Neural cell (in vitro differentiated cells): ENCODE measurements at regions not wholly inside any gene's neighbourhood (a gene's known extent, or its start where the extent isn't known, plus 50 kb on each side); places are given as distances from the start of the nearest gene placed in this dataset.

ENCODE experiments used
- H2AFZ ChIP-seq: fragments of 200-600, 300-800 bp; sonication (generic), shearing (Covaris generic); 2 replicates; pipeline ENCODE4 v1.6.0; 2014; ENCODE audit warnings: low read depth, mild to moderate bottlenecking, antibody characterized with exemption, low read length, moderate library complexity
- H3F3A ChIP-seq: fragments of 200-600 bp; shearing (Covaris generic); 2 replicates; pipeline ENCODE4 v1.6.1; 2016; ENCODE audit warnings: mild to moderate bottlenecking, moderate library complexity, mixed read lengths, antibody characterized with exemption, low read length; ENCODE audit not compliant: insufficient read depth, poor library complexity, severe bottlenecking
- H3K27ac ChIP-seq: fragments of 200-600, 300-800 bp; sonication (generic), shearing (Covaris generic); 2 replicates; pipeline ENCODE4 v1.5.1; 2014; ENCODE audit warnings: mild to moderate bottlenecking, low read length, moderate library complexity
- H3K27me3 ChIP-seq: fragments of 300-800, 200-600 bp; sonication (generic), shearing (Covaris generic); 2 replicates; pipeline ENCODE4 v1.6.0; 2014; ENCODE audit warnings: mild to moderate bottlenecking, low read depth, low read length, moderate library complexity; ENCODE audit not compliant: insufficient read depth
- H3K36me3 ChIP-seq: fragments of 300-800, 200-600 bp; sonication (generic), shearing (Covaris generic); 2 replicates; pipeline ENCODE4 v1.5.1; 2014; ENCODE audit warnings: mild to moderate bottlenecking, antibody characterized with exemption, low read length, moderate library complexity; ENCODE audit not compliant: insufficient read depth
- H3K4me2 ChIP-seq: fragments of 300-800, 200-600 bp; sonication (generic), shearing (Covaris generic); 2 replicates; pipeline ENCODE4 v1.6.0; 2014; ENCODE audit warnings: mild to moderate bottlenecking, low read length
- H3K4me3 ChIP-seq: fragments of 300-800, 200-600 bp; sonication (generic), shearing (Covaris generic); 2 replicates; pipeline ENCODE4 v1.5.1; 2014; ENCODE audit warnings: mild to moderate bottlenecking, low read length, moderate library complexity
- H3K79me2 ChIP-seq: fragments of 200-600 bp; shearing (Covaris generic); replicated peaks from 2 replicates; pipeline ENCODE4 v1.6.0; 2014; ENCODE audit warnings: mild to moderate bottlenecking, low read length, moderate library complexity; ENCODE audit not compliant: insufficient read depth
- H3K9ac ChIP-seq: fragments of 300-800, 200-600 bp; sonication (generic), shearing (Covaris generic); 2 replicates; pipeline ENCODE4 v1.6.1; 2016; ENCODE audit warnings: mild to moderate bottlenecking, low read length, mixed read lengths
- H3K9me2 ChIP-seq: fragments of 200-600 bp; shearing (Covaris generic); 2 replicates; pipeline ENCODE4 v1.6.1; 2016; ENCODE audit warnings: mild to moderate bottlenecking, low read length, mixed read lengths; ENCODE audit not compliant: insufficient read depth
- H3K9me3 ChIP-seq: fragments of 200-600, 300-800 bp; sonication (generic), shearing (Covaris generic); 2 replicates; pipeline ENCODE4 v1.6.1; 2016; ENCODE audit warnings: mild to moderate bottlenecking, mixed run types, low read length, moderate library complexity, mixed read lengths
- H4K20me1 ChIP-seq: fragments of 200-600 bp; shearing (Covaris generic); 2 replicates; pipeline ENCODE4 v1.6.1; 2016; ENCODE audit warnings: mild to moderate bottlenecking, mixed run types; ENCODE audit not compliant: insufficient read depth
- EP300 ChIP-seq: fragments of 450-650 bp; conservative IDR thresholded peaks from 2 replicates; pipeline ENCODE4 v1.6.1; 2014; ENCODE audit warnings: antibody characterized with exemption, mild to moderate bottlenecking, moderate library complexity; ENCODE audit not compliant: poor library complexity, severe bottlenecking
- EZH2 ChIP-seq: fragments of 200-600, 300-800 bp; shearing (Covaris generic), sonication (generic); IDR thresholded peaks from 2 replicates; pipeline ENCODE4 v1.6.1; 2014; ENCODE audit warnings: antibody characterized with exemption, low read length, borderline replicate concordance, mild to moderate bottlenecking; ENCODE audit not compliant: insufficient read depth, poor library complexity, severe bottlenecking
- MXI1 ChIP-seq: fragments of 450-650 bp; conservative IDR thresholded peaks from 2 replicates; pipeline ENCODE4 v1.6.1; 2014; ENCODE audit warnings: antibody characterized with exemption, mild to moderate bottlenecking; ENCODE audit not compliant: poor library complexity, severe bottlenecking
- POLR2AphosphoS5 ChIP-seq: IDR thresholded peaks from 2 replicates; pipeline ENCODE4 v1.6.1; 2012
- RAD21 ChIP-seq: fragments of 450-650 bp; conservative IDR thresholded peaks from 2 replicates; pipeline ENCODE4 v1.6.1; 2014; ENCODE audit warnings: antibody characterized with exemption, mild to moderate bottlenecking, moderate library complexity
- SMC3 ChIP-seq: fragments of 450-650 bp; conservative IDR thresholded peaks from 2 replicates; pipeline ENCODE4 v1.6.1; 2014; ENCODE audit warnings: antibody characterized with exemption, mild to moderate bottlenecking, moderate library complexity; ENCODE audit not compliant: poor library complexity
- TAF1 ChIP-seq: IDR thresholded peaks from 2 replicates; pipeline ENCODE4 v1.6.1; 2012; ENCODE audit warnings: low read depth
- TF ChIP-seq, protein P1 (sequence below): fragments of 450-650 bp; IDR thresholded peaks from 2 replicates; pipeline ENCODE4 v1.5.1; 2014; ENCODE audit warnings: antibody characterized with exemption, mild to moderate bottlenecking, moderate library complexity; ENCODE audit not compliant: poor library complexity, severe bottlenecking
- TF ChIP-seq, protein P2 (sequence below): IDR thresholded peaks from 2 replicates; pipeline ENCODE4 v1.6.1; 2012; ENCODE audit warnings: borderline replicate concordance

DNA sequence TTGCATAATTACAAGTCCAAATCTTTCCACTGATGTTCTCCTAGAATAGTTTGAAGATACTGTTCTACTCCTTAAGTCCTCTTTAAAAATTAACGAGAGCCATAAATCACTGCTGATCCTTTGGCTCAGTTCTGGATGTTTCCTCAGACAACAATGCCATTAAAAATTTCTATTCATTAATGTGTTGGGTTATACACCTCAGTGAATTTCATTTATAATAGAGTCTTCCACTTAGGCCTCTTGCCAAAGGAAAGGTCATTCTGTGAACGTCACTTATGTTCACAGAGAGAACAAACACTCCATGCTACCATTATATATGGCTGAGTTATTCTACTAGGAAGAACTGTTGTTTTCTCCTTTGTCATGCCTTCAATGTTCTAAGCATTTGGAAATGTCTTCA, 1472.3 kb upstream of the CELF4 start:
- Histone ChIP-seq H3K27me3 (no peaks in the 10 kb centered on the region), H3K9me3 (no peaks in the 10 kb centered on the region), H3K36me3 (no peaks in the 10 kb centered on the region), H2AFZ (no peak overlapping the region), H3K4me2 (no peak overlapping the region), H4K20me1 (no peaks in the 10 kb centered on the region), H3K9me2 (no peaks in the 10 kb centered on the region), H3K27ac (no peak overlapping the region), H3K4me3 (no peak overlapping the region), H3F3A (no peaks in the 10 kb centered on the region), H3K79me2 (no peaks in the 10 kb centered on the region), H3K9ac (no peak overlapping the region)
- TF ChIP-seq POLR2AphosphoS5 (no peak), MXI1 (no peak), SMC3 (no peak), RAD21 (no peak), TAF1 (no peak), EZH2 (no peak)
- TF ChIP-seq, protein P1, sequence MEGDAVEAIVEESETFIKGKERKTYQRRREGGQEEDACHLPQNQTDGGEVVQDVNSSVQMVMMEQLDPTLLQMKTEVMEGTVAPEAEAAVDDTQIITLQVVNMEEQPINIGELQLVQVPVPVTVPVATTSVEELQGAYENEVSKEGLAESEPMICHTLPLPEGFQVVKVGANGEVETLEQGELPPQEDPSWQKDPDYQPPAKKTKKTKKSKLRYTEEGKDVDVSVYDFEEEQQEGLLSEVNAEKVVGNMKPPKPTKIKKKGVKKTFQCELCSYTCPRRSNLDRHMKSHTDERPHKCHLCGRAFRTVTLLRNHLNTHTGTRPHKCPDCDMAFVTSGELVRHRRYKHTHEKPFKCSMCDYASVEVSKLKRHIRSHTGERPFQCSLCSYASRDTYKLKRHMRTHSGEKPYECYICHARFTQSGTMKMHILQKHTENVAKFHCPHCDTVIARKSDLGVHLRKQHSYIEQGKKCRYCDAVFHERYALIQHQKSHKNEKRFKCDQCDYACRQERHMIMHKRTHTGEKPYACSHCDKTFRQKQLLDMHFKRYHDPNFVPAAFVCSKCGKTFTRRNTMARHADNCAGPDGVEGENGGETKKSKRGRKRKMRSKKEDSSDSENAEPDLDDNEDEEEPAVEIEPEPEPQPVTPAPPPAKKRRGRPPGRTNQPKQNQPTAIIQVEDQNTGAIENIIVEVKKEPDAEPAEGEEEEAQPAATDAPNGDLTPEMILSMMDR: no peak
- TF ChIP-seq, protein P2, sequence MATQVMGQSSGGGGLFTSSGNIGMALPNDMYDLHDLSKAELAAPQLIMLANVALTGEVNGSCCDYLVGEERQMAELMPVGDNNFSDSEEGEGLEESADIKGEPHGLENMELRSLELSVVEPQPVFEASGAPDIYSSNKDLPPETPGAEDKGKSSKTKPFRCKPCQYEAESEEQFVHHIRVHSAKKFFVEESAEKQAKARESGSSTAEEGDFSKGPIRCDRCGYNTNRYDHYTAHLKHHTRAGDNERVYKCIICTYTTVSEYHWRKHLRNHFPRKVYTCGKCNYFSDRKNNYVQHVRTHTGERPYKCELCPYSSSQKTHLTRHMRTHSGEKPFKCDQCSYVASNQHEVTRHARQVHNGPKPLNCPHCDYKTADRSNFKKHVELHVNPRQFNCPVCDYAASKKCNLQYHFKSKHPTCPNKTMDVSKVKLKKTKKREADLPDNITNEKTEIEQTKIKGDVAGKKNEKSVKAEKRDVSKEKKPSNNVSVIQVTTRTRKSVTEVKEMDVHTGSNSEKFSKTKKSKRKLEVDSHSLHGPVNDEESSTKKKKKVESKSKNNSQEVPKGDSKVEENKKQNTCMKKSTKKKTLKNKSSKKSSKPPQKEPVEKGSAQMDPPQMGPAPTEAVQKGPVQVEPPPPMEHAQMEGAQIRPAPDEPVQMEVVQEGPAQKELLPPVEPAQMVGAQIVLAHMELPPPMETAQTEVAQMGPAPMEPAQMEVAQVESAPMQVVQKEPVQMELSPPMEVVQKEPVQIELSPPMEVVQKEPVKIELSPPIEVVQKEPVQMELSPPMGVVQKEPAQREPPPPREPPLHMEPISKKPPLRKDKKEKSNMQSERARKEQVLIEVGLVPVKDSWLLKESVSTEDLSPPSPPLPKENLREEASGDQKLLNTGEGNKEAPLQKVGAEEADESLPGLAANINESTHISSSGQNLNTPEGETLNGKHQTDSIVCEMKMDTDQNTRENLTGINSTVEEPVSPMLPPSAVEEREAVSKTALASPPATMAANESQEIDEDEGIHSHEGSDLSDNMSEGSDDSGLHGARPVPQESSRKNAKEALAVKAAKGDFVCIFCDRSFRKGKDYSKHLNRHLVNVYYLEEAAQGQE: no peak

DNA sequence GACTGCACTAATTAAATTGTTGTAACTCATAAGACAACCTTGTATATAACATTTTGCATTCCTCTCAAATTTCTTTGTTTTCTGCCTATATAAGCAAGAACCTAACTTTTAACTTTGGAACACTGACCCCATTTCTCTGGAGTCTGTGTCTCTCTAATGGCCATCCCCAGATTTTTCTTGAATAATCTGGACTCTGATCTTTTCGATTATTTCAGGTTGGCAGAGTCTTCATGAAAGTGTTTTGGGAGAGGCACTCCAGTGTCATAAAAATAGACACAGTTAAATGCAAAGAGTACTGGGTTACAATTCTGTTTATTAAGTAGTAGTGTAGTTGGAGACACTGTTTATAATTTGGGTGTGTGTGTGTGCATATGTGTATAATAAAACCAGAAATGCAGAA, 1467.7 kb upstream of the CELF4 start:
- no peak overlapping the region for H3K4me3 ChIP-seq
- no peak overlapping the region for H3K9ac ChIP-seq
- H3K36me3 ChIP-seq: no peaks in the 10 kb centered on the region
- no peak overlapping the region for H3K4me2 ChIP-seq
- TF ChIP-seq SMC3 (no peak), RAD21 (no peak), POLR2AphosphoS5 (no peak), EP300 (no peak), TAF1 (no peak), EZH2 (no peak), MXI1 (no peak)
- TF ChIP-seq, protein P2: no peak
- TF ChIP-seq, protein P1: no peak
- H3K27ac ChIP-seq: no peak overlapping the region
- H3K79me2 ChIP-seq: no peaks in the 10 kb centered on the region
- no peak overlapping the region for H2AFZ ChIP-seq
- H3K27me3 ChIP-seq: no peaks in the 10 kb centered on the region
- H3K9me3 ChIP-seq: no peaks in the 10 kb centered on the region
- peaks cover 14% of the 10 kb centered on the region for H3F3A ChIP-seq
- no peaks in the 10 kb centered on the region for H3K9me2 ChIP-seq
- H4K20me1 ChIP-seq: no peaks in the 10 kb centered on the region
